ENCODE measurements at regions not wholly inside any gene's neighbourhood (a gene's known extent, or its start where the extent isn't known, plus 50 kb on each side); places are given as distances from the start of the nearest gene placed in this dataset.

DNA sequence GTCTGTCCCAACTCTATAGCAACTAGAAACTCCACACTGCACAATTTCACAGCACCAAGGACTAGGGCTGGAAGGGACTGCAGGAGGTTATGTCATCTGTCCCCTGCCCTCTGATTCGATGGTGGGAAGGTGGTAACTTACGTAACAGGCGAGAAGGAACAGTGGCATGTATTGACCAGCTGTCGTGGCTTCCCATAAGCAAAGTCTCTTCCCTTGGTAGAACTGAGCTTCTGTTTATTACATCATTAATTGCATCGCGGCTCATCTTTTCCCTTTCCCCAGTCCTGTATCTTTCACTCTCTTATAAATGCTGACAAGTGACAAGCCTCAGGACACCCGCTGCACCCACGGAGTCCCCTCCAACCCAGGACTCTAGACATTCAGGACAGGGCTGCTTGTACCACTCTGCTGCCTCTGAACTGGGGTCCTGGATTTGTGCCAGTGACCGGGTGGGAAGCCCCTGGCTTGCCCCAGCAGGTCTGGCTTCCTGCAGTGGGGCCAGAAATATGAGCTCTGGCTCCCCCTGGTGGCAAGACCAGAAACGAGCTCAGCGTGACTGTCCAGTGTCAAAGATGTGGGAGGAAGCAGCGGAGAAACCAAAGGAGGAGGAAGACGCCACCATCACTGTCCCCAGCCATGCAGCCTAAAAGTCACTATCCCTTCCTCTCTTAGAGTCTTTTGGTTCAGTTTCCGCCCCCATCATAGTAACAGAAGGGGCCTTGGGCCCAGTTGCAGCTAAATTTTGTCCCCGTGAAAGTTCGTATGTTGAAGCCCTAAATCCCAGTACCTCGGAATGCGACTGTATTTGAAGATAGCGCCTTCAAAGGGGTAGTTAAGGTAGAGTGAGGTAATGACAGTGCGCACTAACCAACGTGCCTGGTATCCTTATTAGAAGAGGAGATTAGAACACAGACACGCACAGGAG, 84.5 kb downstream of the ISX start:
- TF ChIP-seq, protein P1, sequence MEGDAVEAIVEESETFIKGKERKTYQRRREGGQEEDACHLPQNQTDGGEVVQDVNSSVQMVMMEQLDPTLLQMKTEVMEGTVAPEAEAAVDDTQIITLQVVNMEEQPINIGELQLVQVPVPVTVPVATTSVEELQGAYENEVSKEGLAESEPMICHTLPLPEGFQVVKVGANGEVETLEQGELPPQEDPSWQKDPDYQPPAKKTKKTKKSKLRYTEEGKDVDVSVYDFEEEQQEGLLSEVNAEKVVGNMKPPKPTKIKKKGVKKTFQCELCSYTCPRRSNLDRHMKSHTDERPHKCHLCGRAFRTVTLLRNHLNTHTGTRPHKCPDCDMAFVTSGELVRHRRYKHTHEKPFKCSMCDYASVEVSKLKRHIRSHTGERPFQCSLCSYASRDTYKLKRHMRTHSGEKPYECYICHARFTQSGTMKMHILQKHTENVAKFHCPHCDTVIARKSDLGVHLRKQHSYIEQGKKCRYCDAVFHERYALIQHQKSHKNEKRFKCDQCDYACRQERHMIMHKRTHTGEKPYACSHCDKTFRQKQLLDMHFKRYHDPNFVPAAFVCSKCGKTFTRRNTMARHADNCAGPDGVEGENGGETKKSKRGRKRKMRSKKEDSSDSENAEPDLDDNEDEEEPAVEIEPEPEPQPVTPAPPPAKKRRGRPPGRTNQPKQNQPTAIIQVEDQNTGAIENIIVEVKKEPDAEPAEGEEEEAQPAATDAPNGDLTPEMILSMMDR (conservative IDR thresholded peaks at IDR 0.05 in 1 of 2, IDR thresholded peaks at IDR 0.05 in 1 of 2; ENCODE audit: extremely low read depth in 1 of 2, insufficient read depth in 1 of 2, low read depth in 1 of 2, low read length in 2 of 2): peak; percentile 62 to 77
- no peak for TF ChIP-seq EZH2 (IDR thresholded peaks at IDR 0.05; ENCODE audit: borderline replicate concordance, low read length)

All from mammary epithelial cell (primary cell).